Neural progenitor cell (in vitro differentiated cells): ENCODE measurements at regions not wholly inside any gene's neighbourhood (a gene's known extent, or its start where the extent isn't known, plus 50 kb on each side); places are given as distances from the start of the nearest gene placed in this dataset.

Experiments
- DNase-seq: peaks from one replicate; pipeline ENCODE4 v3.0.0-alpha.2; 2016; ENCODE audit warnings: low spot score
- H2AFZ ChIP-seq: fragments of 200-600 bp; sonication (generic); replicated peaks from 2 replicates; pipeline ENCODE4 v1.6.1; 2016; ENCODE audit warnings: antibody characterized with exemption
- H3F3A ChIP-seq: fragments of 200-600 bp; sonication (generic); 2 replicates; pipeline ENCODE4 v1.6.1; 2016; ENCODE audit warnings: antibody characterized with exemption, low read depth
- H3K27ac ChIP-seq: fragments of 200-600 bp; sonication (generic); 2 replicates; pipeline ENCODE4 v1.5.1; 2016; ENCODE audit warnings: mild to moderate bottlenecking
- H3K27me3 ChIP-seq: fragments of 200-600 bp; sonication (generic); 2 replicates; pipeline ENCODE4 v1.6.1; 2016; ENCODE audit warnings: mild to moderate bottlenecking, moderate library complexity
- H3K36me3 ChIP-seq: fragments of 200-600 bp; sonication (generic); 2 replicates; pipeline ENCODE4 v1.5.1; 2016
- H3K4me1 ChIP-seq: fragments of 200-600 bp; sonication (generic); 2 replicates; pipeline ENCODE4 v1.6.1; 2016; ENCODE audit warnings: mixed run types
- H3K4me2 ChIP-seq: fragments of 200-600 bp; sonication (generic); 2 replicates; pipeline ENCODE4 v1.6.1; 2016
- H3K4me3 ChIP-seq: fragments of 200-600 bp; sonication (generic); 2 replicates; pipeline ENCODE4 v1.5.1; 2016
- H3K79me2 ChIP-seq: fragments of 200-600 bp; sonication (generic); 2 replicates; pipeline ENCODE4 v1.6.1; 2016; ENCODE audit warnings: low read depth
- H3K9ac ChIP-seq: fragments of 200-600 bp; sonication (generic); 2 replicates; pipeline ENCODE4 v1.6.1; 2016
- H3K9me3 ChIP-seq: fragments of 200-600 bp; sonication (generic); 2 replicates; pipeline ENCODE4 v1.5.1; 2016; ENCODE audit warnings: low read depth
- H4K20me1 ChIP-seq: fragments of 200-600 bp; sonication (generic); 2 replicates; pipeline ENCODE4 v1.6.1; 2016; ENCODE audit warnings: low read depth
- H3K27ac Mint-ChIP-seq: 3 replicates; pipeline ENCODE4 v1.8.0; 2021; ENCODE audit warnings: mixed read lengths
- H3K27me3 Mint-ChIP-seq: 2 replicates; pipeline ENCODE4 v1.8.0; 2022; ENCODE audit warnings: low read depth, mild to moderate bottlenecking, inconsistent platforms, moderate library complexity, mixed read lengths; ENCODE audit not compliant: insufficient read depth
- H3K36me3 Mint-ChIP-seq: 3 replicates; pipeline ENCODE4 v1.8.0; 2021; ENCODE audit warnings: mixed read lengths
- H3K4me1 Mint-ChIP-seq: 3 replicates; pipeline ENCODE4 v1.8.0; 2021; ENCODE audit warnings: mixed read lengths
- H3K4me3 Mint-ChIP-seq: 3 replicates; pipeline ENCODE4 v1.8.0; 2021; ENCODE audit warnings: mild to moderate bottlenecking, moderate library complexity, mixed read lengths
- H3K9me3 Mint-ChIP-seq: 3 replicates; pipeline ENCODE4 v1.8.0; 2020; ENCODE audit warnings: mixed read lengths
- CTCF ChIP-seq: fragments of 200-600 bp; sonication (generic); IDR thresholded peaks from 2 replicates; pipeline ENCODE4 v1.5.1; 2017; ENCODE audit warnings: antibody characterized with exemption, mild to moderate bottlenecking
- EZH2 ChIP-seq: fragments of 200-600 bp; sonication (generic); IDR thresholded peaks from 2 replicates; pipeline ENCODE4 v1.6.1; 2017; ENCODE audit warnings: antibody characterized with exemption, mild to moderate bottlenecking, moderate library complexity
- EZH2phosphoT487 ChIP-seq: fragments of 200-600 bp; sonication (generic); IDR thresholded peaks from 2 replicates; pipeline ENCODE4 v1.6.1; 2017; ENCODE audit warnings: antibody characterized with exemption

DNA sequence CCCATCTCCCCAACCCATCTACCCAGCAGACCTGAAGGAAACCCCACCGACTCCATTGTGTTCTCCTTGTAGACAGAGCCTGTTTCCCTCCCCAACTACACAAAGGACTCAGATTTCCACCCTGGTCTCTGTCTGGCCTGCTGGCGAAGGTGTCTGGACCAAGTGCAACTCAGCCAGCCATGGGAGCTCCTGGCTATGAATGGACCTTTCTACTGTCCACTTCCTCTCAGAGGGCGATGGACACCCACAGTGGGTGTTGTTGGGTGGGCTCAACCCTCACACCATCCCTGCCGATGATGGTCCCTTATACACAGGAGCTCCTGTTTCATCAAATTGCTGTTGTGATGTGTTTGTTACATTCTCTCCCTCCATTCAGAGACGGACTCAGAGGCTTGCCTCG, 112.5 kb upstream of the PHACTR3 start:
- H3K9ac ChIP-seq = no peak overlapping the region
- Mint-ChIP-seq H3K27ac (no peak overlapping the region), H3K4me1 (peaks cover 7% of the 10 kb centered on the region)

GRCh38 chr20:59493926-59494325, 110.4 kb upstream of the PHACTR3 start:
- no peaks in the 10 kb centered on the region for H3K36me3 Mint-ChIP-seq
- no peak overlapping the region for H3K4me3 Mint-ChIP-seq
- peaks cover 23% of the 10 kb centered on the region for H3K27me3 ChIP-seq
- H3K9me3 Mint-ChIP-seq = peaks cover under 1% of the 10 kb centered on the region
- no peaks in the 10 kb centered on the region for H3K9me3 ChIP-seq
- H3K79me2 ChIP-seq = no peaks in the 10 kb centered on the region
- TF ChIP-seq EZH2 = no peak
- no peak for TF ChIP-seq CTCF
- no peak for TF ChIP-seq EZH2phosphoT487
- no peak overlapping the region for H3K4me3 ChIP-seq
- H2AFZ ChIP-seq = no peak overlapping the region
- H3K27ac ChIP-seq = no peak overlapping the region
- DNase-seq = no peak
- H3K4me2 ChIP-seq = no peak overlapping the region
- H3K4me1 Mint-ChIP-seq = peaks cover 3% of the 10 kb centered on the region
- H4K20me1 ChIP-seq = no peaks in the 10 kb centered on the region
- H3K27ac Mint-ChIP-seq = no peak overlapping the region
- no peaks in the 10 kb centered on the region for H3F3A ChIP-seq
- H3K9ac ChIP-seq = no peak overlapping the region
- no peaks in the 10 kb centered on the region for H3K36me3 ChIP-seq
- H3K27me3 Mint-ChIP-seq = peaks cover 9% of the 10 kb centered on the region
- no peaks in the 10 kb centered on the region for H3K4me1 ChIP-seq

More for the DNA sequence above, 112.5 kb upstream of the PHACTR3 start:
- Histone ChIP-seq H3K4me3 (no peak overlapping the region), H3K4me1 (no peaks in the 10 kb centered on the region), H3F3A (no peaks in the 10 kb centered on the region), H3K4me2 (no peak overlapping the region), H2AFZ (no peak overlapping the region), H3K27ac (no peak overlapping the region), H3K9me3 (no peaks in the 10 kb centered on the region), H3K27me3 (peaks cover 9% of the 10 kb centered on the region), H3K79me2 (no peaks in the 10 kb centered on the region), H3K36me3 (no peaks in the 10 kb centered on the region), H4K20me1 (no peaks in the 10 kb centered on the region)
- Mint-ChIP-seq H3K36me3 (no peaks in the 10 kb centered on the region), H3K27me3 (peaks cover 9% of the 10 kb centered on the region), H3K9me3 (no peaks in the 10 kb centered on the region), H3K4me3 (no peak overlapping the region)
- DNase-seq = no peak
- TF ChIP-seq EZH2phosphoT487 (no peak), EZH2 (no peak), CTCF (no peak)

GRCh38 chr20:59495166-59495565, 109.2 kb upstream of the PHACTR3 start:
- no peak overlapping the region for H3K4me3 ChIP-seq
- DNase-seq = no peak
- H3K9me3 Mint-ChIP-seq = peaks cover 7% of the 10 kb centered on the region
- H3F3A ChIP-seq = no peaks in the 10 kb centered on the region
- H3K36me3 ChIP-seq = no peaks in the 10 kb centered on the region
- peaks cover 30% of the 10 kb centered on the region for H3K27me3 ChIP-seq
- no peaks in the 10 kb centered on the region for H4K20me1 ChIP-seq
- peaks cover 9% of the 10 kb centered on the region for H3K27me3 Mint-ChIP-seq
- no peaks in the 10 kb centered on the region for H3K4me1 ChIP-seq
- H3K4me2 ChIP-seq = no peak overlapping the region
- no peak overlapping the region for H3K4me3 Mint-ChIP-seq
- no peaks in the 10 kb centered on the region for H3K4me1 Mint-ChIP-seq
- H3K36me3 Mint-ChIP-seq = no peaks in the 10 kb centered on the region
- H3K27ac ChIP-seq = no peak overlapping the region
- H3K27ac Mint-ChIP-seq = no peak overlapping the region
- no peak overlapping the region for H3K9ac ChIP-seq
- H2AFZ ChIP-seq = no peak overlapping the region
- H3K79me2 ChIP-seq = no peaks in the 10 kb centered on the region
- no peaks in the 10 kb centered on the region for H3K9me3 ChIP-seq
- no peak for TF ChIP-seq EZH2
- no peak for TF ChIP-seq EZH2phosphoT487
- no peak for TF ChIP-seq CTCF
